Muscle of back (tissue), 3 donors: ENCODE measurements at regions not wholly inside any gene's neighbourhood (a gene's known extent, or its start where the extent isn't known, plus 50 kb on each side); places are given as distances from the start of the nearest gene placed in this dataset.
"Not testable (repeated sequence)": the region's sequence is repeated elsewhere in the genome, so short reads cannot be mapped to it uniquely, and the experiment has no call there.

ENCODE experiments used
- DNase-seq, 3 donors: peaks; one replicate each; pipeline versions ENCODE4 v3.0.0 to v3.0.0-alpha.2; 2013

GRCh38 chr9:12993466-12993865 is 218.6 kb downstream of the LURAP1L start:
- DNase-seq: peak in 1 of 3 donors; percentile 27

- DNase-seq: peak in 1 of 3 donors; percentile 39
Measured at GRCh38 chr9:12997009-12997408, 222.2 kb downstream of the LURAP1L start.

- no peak for DNase-seq
Measured at GRCh38 chr9:13001989-13002580, 227.3 kb downstream of the LURAP1L start.

- no peak for DNase-seq
Measured at GRCh38 chr9:13002740-13003139, 227.9 kb downstream of the LURAP1L start.

- DNase-seq: no peak
Measured at GRCh38 chr9:13009871-13010270, 235.1 kb downstream of the LURAP1L start.

GRCh38 chr9:13013991-13014883 is 239.4 kb downstream of the LURAP1L start:
- peak in 1 of 3 donors; percentile 18 for DNase-seq

GRCh38 chr9:13017260-13017659 is 242.4 kb downstream of the LURAP1L start:
- no peak for DNase-seq

- DNase-seq: peak; percentile 34 to 78 (median 70)
Measured at GRCh38 chr9:13020146-13021040, 245.6 kb downstream of the LURAP1L start.

- DNase-seq: no peak
Measured at GRCh38 chr9:13022756-13023155, 247.9 kb downstream of the LURAP1L start.

GRCh38 chr9:13023498-13023897 is 248.7 kb downstream of the LURAP1L start:
- DNase-seq: no peak

- no peak for DNase-seq
Measured at GRCh38 chr9:13026956-13027355, 252.1 kb downstream of the LURAP1L start.

- DNase-seq: peak; percentile 19 to 81 (median 46)
Measured at GRCh38 chr9:13027879-13028278, 251.6 kb downstream of the MPDZ start.

GRCh38 chr9:13032585-13032984 is 246.9 kb downstream of the MPDZ start:
- peak in 1 of 3 donors; percentile 34 for DNase-seq

- DNase-seq: peak; percentile 70 to 94 (median 87)
Measured at GRCh38 chr9:13033959-13034693, 245.4 kb downstream of the MPDZ start.

GRCh38 chr9:13034694-13035002 is 244.8 kb downstream of the MPDZ start:
- peak in 2 of 3 donors; percentile 13 to 22 for DNase-seq

GRCh38 chr9:13035822-13036221 is 243.7 kb downstream of the MPDZ start:
- DNase-seq: no peak

GRCh38 chr9:13037808-13038207 is 241.7 kb downstream of the MPDZ start:
- DNase-seq: not testable (repeated sequence)

- DNase-seq: no peak
Measured at GRCh38 chr9:13047827-13048587, 231.5 kb downstream of the MPDZ start.

GRCh38 chr9:13049223-13049622 is 230.3 kb downstream of the MPDZ start:
- DNase-seq: no peak

GRCh38 chr9:13053504-13053903 is 226.0 kb downstream of the MPDZ start:
- no peak for DNase-seq

- no peak for DNase-seq
Measured at GRCh38 chr9:13054389-13054788, 225.1 kb downstream of the MPDZ start.
